MCF 10A (cell line): ENCODE measurements at regions not wholly inside any gene's neighbourhood (a gene's known extent, or its start where the extent isn't known, plus 50 kb on each side); places are given as distances from the start of the nearest gene placed in this dataset.
"Not testable (repeated sequence)": the region's sequence is repeated elsewhere in the genome, so short reads cannot be mapped to it uniquely, and the experiment has no call there.

Experiments
- BruUV-seq: library from RNA; stranded (reverse); fragments of 400-500 nt; replicated peaks from 2 replicates; lab custom pipeline; 2021; lab: Mats Ljungman, UMichigan
- CTCF ChIA-PET: fragments of 300-600 bp; sonication (Branson Sonifier 250); formaldehyde crosslinking; extraction: SDS; loops from one replicate; lab custom pipeline; 2021; ENCODE audit warnings: antibody characterized with exemption, inconsistent platforms; lab: Yijun Ruan, JAX
- POLR2A ChIA-PET: fragments of 300-600, 350-650 bp; sonication (Branson Sonifier 250); formaldehyde crosslinking; extraction: SDS; loops from one replicate; lab custom pipeline; 2020; ENCODE audit warnings: antibody characterized with exemption, inconsistent platforms; lab: Yijun Ruan, JAX
- DNase-seq: peaks from one replicate; pipeline ENCODE4 v3.0.0-alpha.2; 2018; ENCODE audit not compliant: unreplicated experiment
- H3K27ac Mint-ChIP-seq: one replicate; pipeline ENCODE4 v1.8.0; 2022; ENCODE audit warnings: mild to moderate bottlenecking, low read depth, mixed read lengths; ENCODE audit not compliant: unreplicated experiment
- H3K27me3 Mint-ChIP-seq: one replicate; pipeline ENCODE4 v1.8.0; 2022; ENCODE audit warnings: mixed read lengths; ENCODE audit not compliant: insufficient read depth, unreplicated experiment
- H3K36me3 Mint-ChIP-seq: one replicate; pipeline ENCODE4 v1.8.0; 2022; ENCODE audit warnings: mild to moderate bottlenecking, moderate library complexity, mixed read lengths; ENCODE audit not compliant: insufficient read depth, unreplicated experiment
- H3K4me1 Mint-ChIP-seq: one replicate; pipeline ENCODE4 v1.8.0; 2022; ENCODE audit warnings: mixed read lengths; ENCODE audit not compliant: insufficient read depth, unreplicated experiment
- H3K4me3 Mint-ChIP-seq: one replicate; pipeline ENCODE4 v1.8.0; 2022; ENCODE audit warnings: mild to moderate bottlenecking, moderate library complexity, mixed read lengths; ENCODE audit not compliant: unreplicated experiment
- H3K9me3 Mint-ChIP-seq: one replicate; pipeline ENCODE4 v1.8.0; 2022; ENCODE audit warnings: mixed read lengths; ENCODE audit not compliant: unreplicated experiment
- intact Hi-C: fragments of 100-400 bp; cut with micrococcal nuclease; formaldehyde crosslinking; loops from 2 replicates; pipeline ENCODE4 v1.14.1; 2022
- TF ChIP-seq, protein P1 (sequence below): fragments of 200-600 bp; IDR thresholded peaks from one replicate; pipeline ENCODE4 v1.8.0; 2022; ENCODE audit warnings: antibody characterized with exemption, mild to moderate bottlenecking; ENCODE audit not compliant: unreplicated experiment

DNA sequence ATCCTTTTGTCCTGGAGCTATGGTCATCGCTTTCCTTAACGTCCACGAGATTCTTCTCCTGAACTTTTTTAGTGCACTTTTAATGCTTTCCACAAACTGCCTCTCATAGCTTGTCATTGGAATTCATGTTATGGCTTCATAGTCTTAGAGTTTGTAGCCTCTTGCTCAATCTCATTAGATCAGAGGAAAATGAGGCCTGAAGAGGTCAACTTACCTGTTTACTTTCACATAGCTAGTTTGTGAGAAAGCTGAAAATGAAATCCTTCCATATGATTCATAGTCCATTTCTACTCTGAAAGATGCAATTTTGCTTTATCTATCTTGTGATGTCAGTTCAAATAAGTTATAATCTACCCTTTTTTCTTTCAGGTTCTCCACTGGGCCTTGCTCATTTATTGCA lies 1747.2 kb upstream of the RAG2 start:
- BruUV-seq: no TSS peak
- ChIA-PET CTCF (interaction anchor here (0.7 kb wide), 1 partner anchor 1623 kb away, joined by 3 read pairs; no protein-coding TSS in a partner anchor), POLR2A (interaction anchor here (1.1 kb wide), 1 partner anchor 22 kb away, joined by 3 read pairs; no protein-coding TSS in a partner anchor)
- Mint-ChIP-seq H3K27ac (no peak overlapping the region), H3K4me3 (no peak overlapping the region), H3K36me3 (no peaks in the 10 kb centered on the region), H3K9me3 (no peaks in the 10 kb centered on the region), H3K4me1 (peaks cover 6% of the 10 kb centered on the region), H3K27me3 (no peaks in the 10 kb centered on the region)
- intact Hi-C loops: no loop called here
- TF ChIP-seq, protein P1, sequence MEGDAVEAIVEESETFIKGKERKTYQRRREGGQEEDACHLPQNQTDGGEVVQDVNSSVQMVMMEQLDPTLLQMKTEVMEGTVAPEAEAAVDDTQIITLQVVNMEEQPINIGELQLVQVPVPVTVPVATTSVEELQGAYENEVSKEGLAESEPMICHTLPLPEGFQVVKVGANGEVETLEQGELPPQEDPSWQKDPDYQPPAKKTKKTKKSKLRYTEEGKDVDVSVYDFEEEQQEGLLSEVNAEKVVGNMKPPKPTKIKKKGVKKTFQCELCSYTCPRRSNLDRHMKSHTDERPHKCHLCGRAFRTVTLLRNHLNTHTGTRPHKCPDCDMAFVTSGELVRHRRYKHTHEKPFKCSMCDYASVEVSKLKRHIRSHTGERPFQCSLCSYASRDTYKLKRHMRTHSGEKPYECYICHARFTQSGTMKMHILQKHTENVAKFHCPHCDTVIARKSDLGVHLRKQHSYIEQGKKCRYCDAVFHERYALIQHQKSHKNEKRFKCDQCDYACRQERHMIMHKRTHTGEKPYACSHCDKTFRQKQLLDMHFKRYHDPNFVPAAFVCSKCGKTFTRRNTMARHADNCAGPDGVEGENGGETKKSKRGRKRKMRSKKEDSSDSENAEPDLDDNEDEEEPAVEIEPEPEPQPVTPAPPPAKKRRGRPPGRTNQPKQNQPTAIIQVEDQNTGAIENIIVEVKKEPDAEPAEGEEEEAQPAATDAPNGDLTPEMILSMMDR: no peak
- DNase-seq: peak; percentile 4

DNA sequence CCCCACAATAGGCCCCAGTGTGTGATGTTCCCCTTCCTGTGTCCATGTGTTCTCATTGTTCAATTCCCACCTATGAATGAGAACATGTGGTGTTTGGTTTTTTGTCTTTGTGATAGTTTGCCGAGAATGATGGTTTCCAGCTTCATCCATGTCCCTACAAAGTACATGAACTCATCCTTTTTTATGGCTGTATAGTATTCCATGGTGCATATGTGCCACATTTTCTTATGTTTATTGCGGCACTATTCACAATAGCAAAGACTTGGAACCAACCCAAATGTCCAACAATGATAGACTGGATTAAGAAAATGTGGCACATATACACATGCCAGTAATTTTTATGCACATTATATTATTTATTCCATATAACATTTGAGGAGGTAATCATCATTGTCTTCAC lies 1743.6 kb upstream of the RAG2 start:
- H3K4me1 Mint-ChIP-seq, H3K27ac Mint-ChIP-seq, H3K36me3 Mint-ChIP-seq, H3K27me3 Mint-ChIP-seq, H3K4me3 Mint-ChIP-seq, CTCF ChIA-PET, H3K9me3 Mint-ChIP-seq, BruUV-seq, DNase-seq, POLR2A ChIA-PET, intact Hi-C loops: not testable (repeated sequence)

DNA sequence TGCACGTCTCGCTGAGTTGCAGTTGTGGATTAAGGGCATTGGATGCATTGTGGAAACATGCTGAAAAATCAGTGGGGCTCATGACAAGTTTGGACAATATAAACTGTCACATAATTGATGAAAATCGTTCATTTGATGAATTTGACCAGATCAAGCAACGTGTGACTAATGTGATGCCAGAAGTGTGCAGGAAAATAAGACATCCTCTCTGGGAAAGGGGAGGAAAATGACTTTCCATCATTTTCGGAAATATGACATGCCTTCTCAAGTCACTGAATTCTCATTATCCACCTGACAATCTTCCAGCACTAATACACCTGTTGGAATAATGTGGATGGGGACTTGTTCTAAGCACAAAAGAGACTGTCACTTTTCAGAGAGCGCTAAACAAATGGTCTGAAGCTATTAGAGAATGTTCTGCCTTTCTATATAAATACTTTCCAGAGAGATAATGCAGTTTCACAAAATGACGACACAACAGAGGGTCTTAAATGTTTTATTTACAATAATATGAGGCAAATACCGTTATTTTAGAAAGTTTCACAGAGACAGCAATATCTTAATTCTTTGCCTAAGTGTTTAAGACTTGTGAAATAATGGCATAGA lies 1741.9 kb upstream of the RAG2 start:
- TF ChIP-seq, protein P1: no peak
- intact Hi-C loops: no loop called here
- Mint-ChIP-seq H3K4me3 (no peak overlapping the region), H3K4me1 (peaks cover 2% of the 10 kb centered on the region), H3K27me3 (no peaks in the 10 kb centered on the region), H3K36me3 (no peaks in the 10 kb centered on the region), H3K27ac (no peak overlapping the region), H3K9me3 (no peaks in the 10 kb centered on the region)
- DNase-seq: no peak
- BruUV-seq: no TSS peak
- ChIA-PET CTCF (no interaction called here), POLR2A (no interaction called here)

DNA sequence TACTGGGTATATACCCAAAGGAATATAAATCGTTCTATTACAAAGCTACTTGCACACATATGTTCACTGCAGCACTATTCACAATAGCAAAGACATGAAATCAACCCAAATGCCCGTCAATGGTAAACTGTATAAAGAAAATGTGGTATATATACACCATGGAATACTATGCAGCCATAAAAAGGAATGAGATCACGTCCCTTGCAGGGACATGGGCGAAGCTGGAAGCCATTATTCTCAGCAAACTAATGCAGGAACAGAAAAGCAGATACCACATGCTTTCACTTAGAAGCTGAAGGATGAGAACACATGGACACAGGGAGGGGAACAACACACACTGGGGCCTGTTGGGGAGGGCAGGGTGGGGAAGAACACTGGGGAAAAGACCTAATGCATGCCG lies 1740.0 kb upstream of the RAG2 start:
- DNase-seq, H3K4me1 Mint-ChIP-seq, H3K36me3 Mint-ChIP-seq, POLR2A ChIA-PET, CTCF ChIA-PET, BruUV-seq, intact Hi-C loops, H3K4me3 Mint-ChIP-seq, H3K9me3 Mint-ChIP-seq, H3K27ac Mint-ChIP-seq, H3K27me3 Mint-ChIP-seq: not testable (repeated sequence)

DNA sequence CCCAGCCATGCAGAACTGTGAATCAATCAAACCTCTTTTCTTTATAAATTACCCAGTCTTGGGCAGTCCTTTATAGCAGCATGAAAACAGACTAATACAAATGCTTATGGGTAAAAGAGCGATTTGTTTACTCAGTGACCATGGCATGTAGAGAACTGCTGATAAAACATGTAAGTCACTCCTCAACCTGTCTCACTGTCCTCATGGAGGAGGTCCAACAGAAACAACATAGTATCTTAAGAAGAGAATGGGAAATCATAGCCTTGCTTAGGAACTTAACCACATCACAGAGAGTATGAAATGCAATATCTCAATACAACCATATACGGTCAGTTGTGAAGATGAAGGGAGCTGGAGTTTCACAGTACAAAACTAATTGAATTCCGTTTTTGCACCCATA lies 1734.0 kb upstream of the RAG2 start:
- intact Hi-C loops: no loop called here
- ChIA-PET CTCF (no interaction called here), POLR2A (no interaction called here)
- no peaks in the 10 kb centered on the region for H3K4me1 Mint-ChIP-seq
- no peaks in the 10 kb centered on the region for H3K9me3 Mint-ChIP-seq
- TF ChIP-seq, protein P1: no peak
- H3K27me3 Mint-ChIP-seq: no peaks in the 10 kb centered on the region
- no peak overlapping the region for H3K4me3 Mint-ChIP-seq
- H3K36me3 Mint-ChIP-seq: no peaks in the 10 kb centered on the region
- no TSS peak for BruUV-seq
- H3K27ac Mint-ChIP-seq: no peak overlapping the region
- no peak for DNase-seq
